PC-9 (cell line): ENCODE measurements at regions not wholly inside any gene's neighbourhood (a gene's known extent, or its start where the extent isn't known, plus 50 kb on each side); places are given as distances from the start of the nearest gene placed in this dataset.

Source experiments
- BruUV-seq: library from RNA; stranded (reverse); fragments of 400-500 nt; replicated peaks from 2 replicates; lab custom pipeline; 2021; lab: Mats Ljungman, UMichigan
- CTCF ChIA-PET: fragments of 300-600 bp; sonication (Branson Sonifier 250); formaldehyde crosslinking; loops from one replicate; lab custom pipeline; 2022; ENCODE audit warnings: antibody characterized with exemption; lab: Charles Lee
- POLR2A ChIA-PET: fragments of 300-600 bp; sonication (Branson Sonifier 250); formaldehyde crosslinking; loops from one replicate; lab custom pipeline; 2022; ENCODE audit warnings: antibody characterized with exemption; ENCODE audit not compliant: unreplicated experiment; lab: Charles Lee
- DNase-seq, 2 experiments: peaks; one replicate each; pipeline versions ENCODE4 v3.0.0 to v3.0.0-alpha.2; 2015 to 2022; ENCODE audit warnings: mixed read lengths in 1 of 2
- H2AFZ ChIP-seq: fragments of 200-600 bp; sonication (generic); 2 replicates; pipeline ENCODE4 v1.8.1; 2017; ENCODE audit warnings: antibody characterized with exemption
- H3F3A ChIP-seq: fragments of 200-600 bp; sonication (generic); 2 replicates; pipeline ENCODE4 v1.8.1; 2017; ENCODE audit warnings: antibody characterized with exemption, mild to moderate bottlenecking, low read depth; ENCODE audit not compliant: insufficient read depth
- H3K27ac ChIP-seq: fragments of 200-600 bp; sonication (generic); 2 replicates; pipeline ENCODE4 v1.6.1; 2016; ENCODE audit warnings: mixed run types
- H3K27me3 ChIP-seq: fragments of 200-600 bp; sonication (generic); 2 replicates; pipeline ENCODE4 v1.6.1; 2016; ENCODE audit warnings: low read depth, mixed run types; ENCODE audit not compliant: insufficient read depth
- H3K36me3 ChIP-seq: fragments of 200-600 bp; sonication (generic); 2 replicates; pipeline ENCODE4 v1.6.1; 2016; ENCODE audit warnings: low read depth, mixed run types
- H3K4me1 ChIP-seq: fragments of 200-600 bp; sonication (generic); replicated peaks from 2 replicates; pipeline ENCODE4 v1.6.1; 2016; ENCODE audit warnings: mixed run types; ENCODE audit not compliant: insufficient read depth
- H3K4me2 ChIP-seq: fragments of 200-600 bp; sonication (generic); 2 replicates; pipeline ENCODE4 v1.6.1; 2017; ENCODE audit warnings: mixed run types
- H3K4me3 ChIP-seq: fragments of 200-600 bp; sonication (generic); 2 replicates; pipeline ENCODE4 v1.6.1; 2016; ENCODE audit warnings: mixed run types
- H3K79me2 ChIP-seq: fragments of 200-600 bp; sonication (generic); 2 replicates; pipeline ENCODE4 v1.6.1; 2017; ENCODE audit warnings: low read depth, mixed run types
- H3K9me2 ChIP-seq: fragments of 200-600 bp; sonication (generic); 2 replicates; pipeline ENCODE4 v1.8.1; 2017; ENCODE audit warnings: mild to moderate bottlenecking; ENCODE audit not compliant: insufficient read depth
- H3K9me3 ChIP-seq: fragments of 200-600 bp; sonication (generic); 2 replicates; pipeline ENCODE4 v1.8.1; 2016; ENCODE audit warnings: low read depth; ENCODE audit not compliant: insufficient read depth
- H4K20me1 ChIP-seq: fragments of 200-600 bp; sonication (generic); 2 replicates; pipeline ENCODE4 v1.8.1; 2017; ENCODE audit not compliant: insufficient read depth
- CTCF ChIP-seq: fragments of 200-600 bp; sonication (generic); conservative IDR thresholded peaks from 2 replicates; pipeline ENCODE4 v1.6.1; 2017; ENCODE audit warnings: mixed run types, antibody characterized with exemption, mild to moderate bottlenecking, moderate library complexity
- EZH2 ChIP-seq: fragments of 200-600 bp; sonication (generic); IDR thresholded peaks from 2 replicates; pipeline ENCODE4 v1.8.0; 2017; ENCODE audit warnings: antibody characterized with exemption, low read depth
- intact Hi-C: fragments of 100-400 bp; cut with micrococcal nuclease; formaldehyde crosslinking; loops from one replicate; pipeline ENCODE4 v1.10.0; 2022; ENCODE audit not compliant: unreplicated experiment

GRCh38 chr4:60750962-60751361 lies 449.2 kb upstream of the ADGRL3 start:
- Histone ChIP-seq H3K27me3 (no peaks in the 10 kb centered on the region), H4K20me1 (no peaks in the 10 kb centered on the region), H3K4me1 (no peaks in the 10 kb centered on the region), H3K36me3 (no peaks in the 10 kb centered on the region), H3K9me3 (no peaks in the 10 kb centered on the region), H3K79me2 (no peaks in the 10 kb centered on the region), H3F3A (no peaks in the 10 kb centered on the region), H3K4me3 (no peak overlapping the region), H3K27ac (no peak overlapping the region), H3K9me2 (no peaks in the 10 kb centered on the region), H2AFZ (no peak overlapping the region), H3K4me2 (no peak overlapping the region)
- TF ChIP-seq EZH2 (no peak), CTCF (no peak)
- ChIA-PET POLR2A (interaction anchor here (0.5 kb wide), 1 partner anchor 47 kb away, joined by 9 read pairs; no protein-coding TSS in a partner anchor), CTCF (no interaction called here)
- intact Hi-C loops = no loop called here
- BruUV-seq = no TSS peak
- DNase-seq = no peak

- Histone ChIP-seq H3F3A (no peaks in the 10 kb centered on the region), H3K9me2 (no peaks in the 10 kb centered on the region), H2AFZ (no peak overlapping the region), H3K4me3 (no peak overlapping the region), H3K36me3 (no peaks in the 10 kb centered on the region), H3K79me2 (no peaks in the 10 kb centered on the region), H3K9me3 (no peaks in the 10 kb centered on the region), H3K27me3 (no peaks in the 10 kb centered on the region), H3K4me2 (no peak overlapping the region), H3K4me1 (no peaks in the 10 kb centered on the region), H3K27ac (no peak overlapping the region), H4K20me1 (no peaks in the 10 kb centered on the region)
- intact Hi-C loops = no loop called here
- CTCF ChIA-PET = no interaction called here
- BruUV-seq = no TSS peak
- DNase-seq = no peak
- TF ChIP-seq EZH2 (no peak), CTCF (no peak)
- POLR2A ChIA-PET = no interaction called here
These were observed 442.0 kb upstream of the ADGRL3 start for GRCh38 chr4:60757986-60758680.

- Histone ChIP-seq H3K9me3 (no peaks in the 10 kb centered on the region), H3K4me1 (no peaks in the 10 kb centered on the region), H3K4me2 (no peak overlapping the region), H3K27me3 (no peaks in the 10 kb centered on the region), H3K27ac (no peak overlapping the region), H4K20me1 (no peaks in the 10 kb centered on the region), H3K36me3 (no peaks in the 10 kb centered on the region), H3K4me3 (no peak overlapping the region), H3K9me2 (no peaks in the 10 kb centered on the region), H3F3A (no peaks in the 10 kb centered on the region), H2AFZ (no peak overlapping the region), H3K79me2 (no peaks in the 10 kb centered on the region)
- DNase-seq = no peak
- intact Hi-C loops = no loop called here
- no TSS peak for BruUV-seq
- TF ChIP-seq EZH2 (no peak), CTCF (peak; percentile 27; the same call in 1 of the 2 replicates)
- POLR2A ChIA-PET = no interaction called here
- CTCF ChIA-PET = no interaction called here
These were observed 440.4 kb upstream of the ADGRL3 start for GRCh38 chr4:60759518-60760245.
